ENCODE measurements at regions not wholly inside any gene's neighbourhood (a gene's known extent, or its start where the extent isn't known, plus 50 kb on each side); places are given as distances from the start of the nearest gene placed in this dataset.

DNA sequence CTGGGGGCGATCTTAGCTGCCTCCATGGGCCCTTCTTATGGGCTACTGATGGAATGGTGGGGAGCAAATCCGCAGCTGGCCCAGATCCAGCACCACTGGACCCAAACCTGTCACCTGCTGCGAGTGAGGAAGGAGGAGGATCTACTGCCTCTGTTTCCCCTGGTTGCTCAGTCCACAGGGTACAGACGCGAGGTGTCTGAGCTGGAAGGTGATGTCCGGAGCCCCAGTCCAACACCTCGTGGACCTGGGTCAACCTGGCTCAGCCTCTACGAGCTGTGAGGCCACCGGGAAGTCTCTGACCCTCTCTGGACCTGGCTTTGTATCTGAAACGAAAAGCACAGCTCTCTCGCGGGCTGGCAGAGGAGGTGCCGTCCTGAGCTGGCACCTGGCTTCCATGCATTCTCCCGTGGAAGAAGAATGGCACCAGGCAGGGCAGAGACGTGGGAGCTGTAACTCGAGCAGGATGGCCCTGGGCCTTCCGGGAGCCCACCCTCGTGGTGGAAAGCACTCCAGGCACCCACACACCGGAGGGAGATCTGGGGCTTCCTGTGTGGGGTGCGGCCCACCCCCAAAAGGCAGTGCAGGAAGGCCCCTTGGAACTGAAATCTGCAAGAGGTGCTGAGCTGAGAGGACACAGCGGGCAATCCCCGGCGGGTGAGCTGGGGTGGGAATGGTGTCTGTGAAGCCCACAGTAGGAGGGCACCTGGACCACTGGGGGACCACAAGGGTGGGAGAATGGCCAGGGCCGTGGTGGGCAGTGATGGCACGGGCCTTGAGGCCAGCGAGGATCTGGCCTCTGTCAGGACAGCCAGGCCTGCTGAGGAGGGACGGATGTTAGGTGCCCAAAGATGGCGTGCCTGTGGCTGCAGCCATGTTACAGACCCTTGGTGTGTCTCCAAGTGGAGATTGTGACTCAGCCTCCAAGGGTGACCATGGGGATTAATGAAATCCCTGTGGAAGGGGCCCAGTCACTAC, 133.4 kb downstream of the OLFM1 start:
- H3K4me3 ChIP-seq (ENCODE audit: low read depth, low read length), result no peak overlapping the region
- TF ChIP-seq CTCF (IDR thresholded peaks at IDR 0.05; ENCODE audit: low read depth, low read length), result no peak

GRCh38 chr9:135221576-135221950, 134.1 kb downstream of the OLFM1 start:
- no peak for TF ChIP-seq CTCF (IDR thresholded peaks at IDR 0.05; ENCODE audit: low read depth, low read length)
- H3K4me3 ChIP-seq (ENCODE audit: low read depth, low read length), result no peak overlapping the region

GRCh38 chr9:135221951-135222631, 134.6 kb downstream of the OLFM1 start:
- TF ChIP-seq CTCF (IDR thresholded peaks at IDR 0.05; ENCODE audit: low read depth, low read length), result no peak
- no peak overlapping the region for H3K4me3 ChIP-seq (ENCODE audit: low read depth, low read length)

- TF ChIP-seq CTCF (IDR thresholded peaks at IDR 0.05; ENCODE audit: low read depth, low read length), result no peak
- H3K4me3 ChIP-seq (ENCODE audit: low read depth, low read length), result no peak overlapping the region
Observed at GRCh38 chr9:135222881-135223760, 135.7 kb downstream of the OLFM1 start.

DNA sequence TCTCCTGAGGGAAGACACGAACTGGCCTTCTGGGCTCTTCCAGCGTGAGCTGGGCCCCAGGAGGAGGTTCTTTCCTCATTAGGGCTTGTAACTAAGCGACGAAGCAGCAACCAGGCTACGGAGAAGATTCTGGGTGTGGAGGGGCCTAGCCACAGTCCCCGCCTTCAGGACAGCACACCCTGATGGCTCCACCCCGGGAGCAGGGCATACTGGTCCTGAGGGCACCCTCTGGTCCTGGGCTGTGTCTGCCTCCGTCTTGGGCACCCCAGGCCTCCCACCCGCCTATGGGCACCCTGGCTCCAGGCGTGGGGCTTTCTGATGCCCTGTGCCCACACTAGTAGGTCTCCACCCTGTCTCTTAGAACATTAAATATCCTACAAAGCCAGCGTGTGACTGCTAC, 136.4 kb downstream of the OLFM1 start:
- no peak for TF ChIP-seq CTCF (IDR thresholded peaks at IDR 0.05; ENCODE audit: low read depth, low read length)
- no peak overlapping the region for H3K4me3 ChIP-seq (ENCODE audit: low read depth, low read length)

GRCh38 chr9:135224286-135224877, 136.9 kb downstream of the OLFM1 start:
- no peak for TF ChIP-seq CTCF (IDR thresholded peaks at IDR 0.05; ENCODE audit: low read depth, low read length)
- H3K4me3 ChIP-seq (ENCODE audit: low read depth, low read length), result no peak overlapping the region
